ENCODE measurements at regions not wholly inside any gene's neighbourhood (a gene's known extent, or its start where the extent isn't known, plus 50 kb on each side); places are given as distances from the start of the nearest gene placed in this dataset.

- TF ChIP-seq, protein P1, sequence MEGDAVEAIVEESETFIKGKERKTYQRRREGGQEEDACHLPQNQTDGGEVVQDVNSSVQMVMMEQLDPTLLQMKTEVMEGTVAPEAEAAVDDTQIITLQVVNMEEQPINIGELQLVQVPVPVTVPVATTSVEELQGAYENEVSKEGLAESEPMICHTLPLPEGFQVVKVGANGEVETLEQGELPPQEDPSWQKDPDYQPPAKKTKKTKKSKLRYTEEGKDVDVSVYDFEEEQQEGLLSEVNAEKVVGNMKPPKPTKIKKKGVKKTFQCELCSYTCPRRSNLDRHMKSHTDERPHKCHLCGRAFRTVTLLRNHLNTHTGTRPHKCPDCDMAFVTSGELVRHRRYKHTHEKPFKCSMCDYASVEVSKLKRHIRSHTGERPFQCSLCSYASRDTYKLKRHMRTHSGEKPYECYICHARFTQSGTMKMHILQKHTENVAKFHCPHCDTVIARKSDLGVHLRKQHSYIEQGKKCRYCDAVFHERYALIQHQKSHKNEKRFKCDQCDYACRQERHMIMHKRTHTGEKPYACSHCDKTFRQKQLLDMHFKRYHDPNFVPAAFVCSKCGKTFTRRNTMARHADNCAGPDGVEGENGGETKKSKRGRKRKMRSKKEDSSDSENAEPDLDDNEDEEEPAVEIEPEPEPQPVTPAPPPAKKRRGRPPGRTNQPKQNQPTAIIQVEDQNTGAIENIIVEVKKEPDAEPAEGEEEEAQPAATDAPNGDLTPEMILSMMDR (IDR thresholded peaks at IDR 0.05), result no peak
- no peak for TF ChIP-seq POLR2A (IDR thresholded peaks at IDR 0.05)
Measured at GRCh38 chr3:76203578-76203977, 418.2 kb upstream of the ZNF717 start.
